ENCODE measurements at regions not wholly inside any gene's neighbourhood (a gene's known extent, or its start where the extent isn't known, plus 50 kb on each side); places are given as distances from the start of the nearest gene placed in this dataset.

DNA sequence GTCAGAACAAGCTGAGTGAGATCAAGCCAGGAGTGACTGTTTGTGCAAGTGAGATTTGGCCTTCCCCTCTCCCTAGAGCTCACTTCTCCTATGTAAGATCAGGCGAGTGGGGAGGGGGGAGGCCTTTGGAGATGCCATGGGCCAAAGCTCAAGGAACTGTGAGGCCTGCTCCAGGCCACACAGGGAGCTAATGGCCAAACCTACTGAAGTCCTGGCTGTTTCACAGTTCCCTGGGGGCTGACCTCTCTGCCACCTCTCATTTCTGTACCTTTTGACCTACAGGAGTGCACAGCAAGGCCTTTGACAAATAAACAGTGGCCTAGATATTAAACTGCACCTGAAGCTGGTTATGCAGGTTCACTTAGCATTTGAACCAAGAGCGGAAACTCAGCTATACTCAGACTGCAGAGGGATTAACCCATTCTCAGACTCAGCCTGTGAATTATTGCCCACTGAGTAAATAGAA is 235.0 kb upstream of the NT5C1B start:
- TF ChIP-seq, protein P1, sequence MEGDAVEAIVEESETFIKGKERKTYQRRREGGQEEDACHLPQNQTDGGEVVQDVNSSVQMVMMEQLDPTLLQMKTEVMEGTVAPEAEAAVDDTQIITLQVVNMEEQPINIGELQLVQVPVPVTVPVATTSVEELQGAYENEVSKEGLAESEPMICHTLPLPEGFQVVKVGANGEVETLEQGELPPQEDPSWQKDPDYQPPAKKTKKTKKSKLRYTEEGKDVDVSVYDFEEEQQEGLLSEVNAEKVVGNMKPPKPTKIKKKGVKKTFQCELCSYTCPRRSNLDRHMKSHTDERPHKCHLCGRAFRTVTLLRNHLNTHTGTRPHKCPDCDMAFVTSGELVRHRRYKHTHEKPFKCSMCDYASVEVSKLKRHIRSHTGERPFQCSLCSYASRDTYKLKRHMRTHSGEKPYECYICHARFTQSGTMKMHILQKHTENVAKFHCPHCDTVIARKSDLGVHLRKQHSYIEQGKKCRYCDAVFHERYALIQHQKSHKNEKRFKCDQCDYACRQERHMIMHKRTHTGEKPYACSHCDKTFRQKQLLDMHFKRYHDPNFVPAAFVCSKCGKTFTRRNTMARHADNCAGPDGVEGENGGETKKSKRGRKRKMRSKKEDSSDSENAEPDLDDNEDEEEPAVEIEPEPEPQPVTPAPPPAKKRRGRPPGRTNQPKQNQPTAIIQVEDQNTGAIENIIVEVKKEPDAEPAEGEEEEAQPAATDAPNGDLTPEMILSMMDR (IDR thresholded peaks at IDR 0.05): no peak
- DNase-seq (no peak), ATAC-seq (no peak)
- peaks cover 0 to 7% (median 2%) of the 10 kb centered on the region in 9 donors for H3K4me1 ChIP-seq
- H3K27ac ChIP-seq: no peak overlapping the region
- 84 to 85% methylated on average over 2 of the region's 2 CpGs for WGBS, 2 donors
- H3K4me3 ChIP-seq: no peak overlapping the region
- intact Hi-C loops (cut with DNase I): no loop called here
- H3K9me3 ChIP-seq: no peaks in the 10 kb centered on the region
- H3K27me3 ChIP-seq: no peaks in the 10 kb centered on the region
- H3K36me3 ChIP-seq: no peaks in the 10 kb centered on the region

DNA sequence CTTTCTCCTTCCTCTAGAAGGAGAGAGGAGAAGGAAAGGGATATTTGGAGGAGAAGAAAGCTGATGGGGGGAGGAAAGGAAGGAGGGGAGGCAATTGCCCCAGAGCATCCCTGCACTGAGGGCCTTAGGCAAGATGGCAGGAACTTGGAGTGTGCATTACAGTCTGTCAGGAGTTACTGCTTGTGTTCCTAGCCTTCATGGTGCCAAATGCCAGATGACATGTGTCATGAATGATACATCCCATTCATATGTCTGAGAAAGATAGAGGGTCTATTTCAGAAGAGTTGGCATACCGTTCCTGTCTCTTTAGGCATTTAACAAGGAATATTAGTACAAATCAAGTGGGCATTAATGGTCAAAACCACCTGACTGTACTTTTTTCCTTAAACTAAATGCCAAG is 232.1 kb upstream of the NT5C1B start:
- no peak overlapping the region for H3K4me3 ChIP-seq
- peaks cover 0 to 4% (median 0%) of the 10 kb centered on the region in 9 donors for H3K4me1 ChIP-seq
- H3K27ac ChIP-seq: no peak overlapping the region
- intact Hi-C loops (cut with DNase I): no loop called here
- TF ChIP-seq, protein P1 (IDR thresholded peaks at IDR 0.05): no peak
- WGBS, 2 donors: 68 to 73% methylated on average over 1 of the region's 1 CpG
- H3K9me3 ChIP-seq: no peaks in the 10 kb centered on the region
- DNase-seq: no peak
- no peaks in the 10 kb centered on the region for H3K36me3 ChIP-seq
- no peaks in the 10 kb centered on the region for H3K27me3 ChIP-seq
- ATAC-seq: no peak

DNA sequence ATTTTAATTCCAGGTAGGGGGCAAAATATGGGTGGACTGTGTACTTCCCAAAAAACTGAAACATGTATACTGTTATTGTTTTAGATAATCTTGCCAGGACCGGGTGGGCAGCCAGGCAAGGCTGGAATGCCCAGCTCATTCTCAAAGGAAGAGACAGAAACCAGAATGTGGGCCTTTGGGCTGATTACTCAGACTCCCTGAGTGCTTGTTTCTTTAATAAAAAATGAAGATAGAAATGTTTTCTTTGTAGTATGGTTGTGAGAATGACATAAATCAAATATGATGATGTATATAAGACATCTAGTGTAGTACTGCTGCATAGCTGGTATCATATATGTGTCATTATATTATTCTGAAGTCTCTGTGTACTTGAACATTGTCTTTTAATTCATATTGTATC is 231.6 kb upstream of the NT5C1B start:
- Histone ChIP-seq H3K27me3 (no peaks in the 10 kb centered on the region), H3K27ac (no peak overlapping the region), H3K4me1 (peaks cover 0 to 4% (median 0%) of the 10 kb centered on the region in 9 donors), H3K4me3 (no peak overlapping the region), H3K36me3 (no peaks in the 10 kb centered on the region), H3K9me3 (no peaks in the 10 kb centered on the region)
- WGBS, 2 donors: 51 to 84% methylated on average over 1 of the region's 1 CpG
- intact Hi-C loops (cut with DNase I): no loop called here
- no peak for DNase-seq
- no peak for ATAC-seq
- TF ChIP-seq, protein P1 (IDR thresholded peaks at IDR 0.05): no peak

DNA sequence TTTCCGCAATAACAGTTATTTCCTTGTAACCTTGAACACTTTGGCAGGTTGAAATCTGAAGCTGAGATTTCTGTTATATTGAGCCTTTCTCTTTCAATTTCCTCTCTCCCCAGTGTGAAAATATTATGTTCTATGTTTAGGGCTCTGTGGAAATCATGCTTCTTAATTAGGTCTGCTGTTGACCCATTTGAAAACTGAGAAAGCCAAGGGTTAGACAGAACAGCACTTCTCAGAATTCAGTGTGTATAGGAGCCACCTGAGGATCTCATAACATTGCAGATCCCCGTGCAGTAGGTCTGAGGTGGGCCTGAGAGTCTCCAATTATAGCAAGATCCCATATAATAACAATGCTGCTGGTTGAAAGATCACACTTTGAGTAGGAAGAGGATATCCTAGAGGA is 230.2 kb upstream of the NT5C1B start:
- Histone ChIP-seq H3K27ac (no peak overlapping the region), H3K4me1 (no peaks in the 10 kb centered on the region), H3K9me3 (no peaks in the 10 kb centered on the region), H3K27me3 (no peaks in the 10 kb centered on the region), H3K4me3 (no peak overlapping the region), H3K36me3 (no peaks in the 10 kb centered on the region)
- ATAC-seq (no peak), DNase-seq (no peak)
- TF ChIP-seq, protein P1 (IDR thresholded peaks at IDR 0.05): no peak
- intact Hi-C loops (cut with DNase I): no loop called here
- WGBS, 2 donors: 76 to 82% methylated on average over 2 of the region's 2 CpGs

All from heart right ventricle (tissue), 16 donors.